NCI-H2196 treated with DMSO at 0.1 percent for 48 hours (cell line): ENCODE measurements at regions not wholly inside any gene's neighbourhood (a gene's known extent, or its start where the extent isn't known, plus 50 kb on each side); places are given as distances from the start of the nearest gene placed in this dataset.
"Not testable (repeated sequence)": the region's sequence is repeated elsewhere in the genome, so short reads cannot be mapped to it uniquely, and the experiment has no call there.

ENCODE experiments used
- DNase-seq: peaks from one replicate; lab custom pipeline; 2025; ENCODE audit not compliant: unreplicated experiment; lab: John Stamatoyannopoulos, UW

- no peak for DNase-seq
These were observed 262.1 kb downstream of the EIPR1 start for GRCh38 chr2:3115301-3116042.

GRCh38 chr2:3114406-3115185 lies 263.0 kb downstream of the EIPR1 start:
- no peak for DNase-seq

GRCh38 chr2:3113769-3114168 lies 263.8 kb downstream of the EIPR1 start:
- no peak for DNase-seq

- DNase-seq = no peak
These were observed 264.5 kb downstream of the EIPR1 start for GRCh38 chr2:3113122-3113521.

GRCh38 chr2:3112553-3112952 lies 265.1 kb downstream of the EIPR1 start:
- DNase-seq = no peak

- no peak for DNase-seq
These were observed 265.5 kb downstream of the EIPR1 start for GRCh38 chr2:3112131-3112530.

GRCh38 chr2:3110994-3111666 lies 266.5 kb downstream of the EIPR1 start:
- no peak for DNase-seq

GRCh38 chr2:3110555-3110954 lies 267.1 kb downstream of the EIPR1 start:
- no peak for DNase-seq

GRCh38 chr2:3108710-3109702 lies 268.6 kb downstream of the EIPR1 start:
- DNase-seq = no peak

GRCh38 chr2:3108105-3108504 lies 269.5 kb downstream of the EIPR1 start:
- DNase-seq = no peak

- DNase-seq = no peak
These were observed 270.1 kb downstream of the EIPR1 start for GRCh38 chr2:3107567-3107966.

- DNase-seq = no peak
These were observed 271.6 kb downstream of the EIPR1 start for GRCh38 chr2:3105814-3106569.

- not testable (repeated sequence) for DNase-seq
These were observed 272.4 kb downstream of the EIPR1 start for GRCh38 chr2:3104958-3105813.

- DNase-seq = no peak
These were observed 273.4 kb downstream of the EIPR1 start for GRCh38 chr2:3104261-3104660.

- DNase-seq = no peak
These were observed 274.6 kb downstream of the EIPR1 start for GRCh38 chr2:3102922-3103569.

- DNase-seq = no peak
These were observed 275.3 kb downstream of the EIPR1 start for GRCh38 chr2:3102081-3102921.
